Stimulated activated naive B cell treated with anti-CD40 and anti-IgM and Interleukin-4, amounts not matched to agents 10 μg/mL and 1 μg/mL and 100 μg/mL, for 72 hours (primary cell): ENCODE measurements at regions not wholly inside any gene's neighbourhood (a gene's known extent, or its start where the extent isn't known, plus 50 kb on each side); places are given as distances from the start of the nearest gene placed in this dataset.
"Not testable (repeated sequence)": the region's sequence is repeated elsewhere in the genome, so short reads cannot be mapped to it uniquely, and the experiment has no call there.

Experiments used
- ATAC-seq, 2 donors: fragments of 150-1000 bp; cut with Tn5 transposase; replicated peaks; 2 replicates each; pipeline ENCODE4 v1.10.0; 2021; ENCODE audit warnings: moderate library complexity in 1 of 2
- DNase-seq: peaks from one replicate; pipeline ENCODE4 v3.0.0; 2021
- H3K27ac Mint-ChIP-seq: one replicate; pipeline ENCODE4 v1.8.0; 2022; ENCODE audit warnings: mild to moderate bottlenecking, mixed read lengths
- H3K27me3 Mint-ChIP-seq, 2 donors: one replicate each; pipeline ENCODE4 v1.8.0; 2022; ENCODE audit warnings: mixed read lengths in 2 of 2
- H3K36me3 Mint-ChIP-seq, 2 donors: one replicate each; pipeline ENCODE4 v1.8.0; 2022; ENCODE audit warnings: mixed read lengths in 2 of 2, mild to moderate bottlenecking in 1 of 2
- H3K4me1 Mint-ChIP-seq, 2 donors: one replicate each; pipeline ENCODE4 v1.8.0; 2022; ENCODE audit warnings: mixed read lengths in 2 of 2, mild to moderate bottlenecking in 1 of 2
- H3K4me3 Mint-ChIP-seq, 2 donors: one replicate each; pipeline ENCODE4 v1.8.0; 2022; ENCODE audit warnings: mild to moderate bottlenecking in 2 of 2, mixed read lengths in 2 of 2, moderate library complexity in 1 of 2
- H3K9me3 Mint-ChIP-seq, 2 donors: one replicate each; pipeline ENCODE4 v1.8.0; 2022; ENCODE audit warnings: mixed read lengths in 2 of 2, mild to moderate bottlenecking in 1 of 2

GRCh38 chr5:124612023-124612422 lies 134.4 kb downstream of the ZNF608 start:
- peaks cover 6 to 9% of the 10 kb centered on the region in 2 donors for H3K36me3 Mint-ChIP-seq
- no peak overlapping the region for H3K4me3 Mint-ChIP-seq
- ATAC-seq (no peak), DNase-seq (no peak)
- peaks cover 0 to 11% of the 10 kb centered on the region in 2 donors for H3K9me3 Mint-ChIP-seq
- no peak overlapping the region for H3K27ac Mint-ChIP-seq
- peaks cover 19 to 24% of the 10 kb centered on the region in 2 donors for H3K27me3 Mint-ChIP-seq
- H3K4me1 Mint-ChIP-seq, result peaks cover 3 to 15% of the 10 kb centered on the region in 2 donors

DNA sequence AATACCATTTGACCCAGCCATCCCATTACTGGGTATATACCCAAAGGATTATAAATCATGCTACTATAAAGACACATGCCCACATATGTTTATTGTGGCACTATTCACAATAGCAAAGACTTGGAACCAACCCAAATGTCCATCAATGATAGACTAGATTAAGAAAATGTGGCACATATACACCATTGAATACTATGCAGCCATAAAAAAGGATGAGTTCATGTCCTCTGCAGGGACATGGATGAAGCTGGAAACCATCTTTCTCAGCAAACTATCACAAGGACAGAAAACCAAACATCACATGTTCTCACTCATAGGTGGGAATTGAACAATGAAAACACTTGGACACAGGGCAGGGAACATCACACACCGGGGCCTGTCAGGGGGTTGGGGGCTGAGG lies 135.2 kb downstream of the ZNF608 start:
- not testable (repeated sequence) for H3K27ac Mint-ChIP-seq, ATAC-seq, H3K4me3 Mint-ChIP-seq, DNase-seq, H3K36me3 Mint-ChIP-seq
- Mint-ChIP-seq H3K9me3 (peaks cover 0 to 11% of the 10 kb centered on the region in 2 donors), H3K4me1 (peaks cover 3 to 15% of the 10 kb centered on the region in 2 donors), H3K27me3 (peaks cover 19 to 24% of the 10 kb centered on the region in 2 donors)

DNA sequence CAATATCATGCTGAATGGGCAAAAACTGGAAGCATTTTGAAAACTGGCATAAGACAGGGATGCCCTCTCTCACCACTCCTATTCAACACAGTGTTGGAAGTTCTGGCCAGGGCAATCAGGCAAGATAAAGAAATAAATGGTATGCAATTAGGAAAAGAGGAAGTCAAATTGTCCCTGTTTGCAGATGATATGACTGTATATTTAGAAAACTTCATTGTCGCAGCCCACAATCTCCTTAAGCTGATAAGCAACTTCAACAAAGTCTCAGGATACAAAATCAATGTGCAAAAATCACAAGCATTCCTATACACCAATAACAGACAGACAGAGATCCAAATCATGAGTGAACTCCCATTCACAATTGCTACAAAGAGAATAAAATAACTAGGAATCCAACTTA lies 136.8 kb downstream of the ZNF608 start:
- H3K4me1 Mint-ChIP-seq, result peaks cover 3 to 15% of the 10 kb centered on the region in 2 donors
- H3K27me3 Mint-ChIP-seq, result peaks cover 19 to 24% of the 10 kb centered on the region in 2 donors
- not testable (repeated sequence) for H3K4me3 Mint-ChIP-seq, H3K36me3 Mint-ChIP-seq, ATAC-seq, DNase-seq, H3K27ac Mint-ChIP-seq
- H3K9me3 Mint-ChIP-seq, result peaks cover 0 to 11% of the 10 kb centered on the region in 2 donors

- ATAC-seq, result no peak
- H3K9me3 Mint-ChIP-seq, result peaks cover 0 to 11% of the 10 kb centered on the region in 2 donors
- DNase-seq, result no peak
- peaks cover 19 to 24% of the 10 kb centered on the region in 2 donors for H3K27me3 Mint-ChIP-seq
- no peak overlapping the region for H3K4me3 Mint-ChIP-seq
- H3K36me3 Mint-ChIP-seq, result peaks cover 6 to 7% of the 10 kb centered on the region in 2 donors
- H3K4me1 Mint-ChIP-seq, result peaks cover 10 to 25% of the 10 kb centered on the region in 2 donors
- H3K27ac Mint-ChIP-seq, result no peak overlapping the region
Observed at GRCh38 chr5:124606543-124606942, 139.9 kb downstream of the ZNF608 start.

GRCh38 chr5:124606093-124606492 lies 140.3 kb downstream of the ZNF608 start:
- Mint-ChIP-seq H3K27ac (no peak overlapping the region), H3K36me3 (peaks cover 6 to 7% of the 10 kb centered on the region in 2 donors), H3K4me1 (peaks cover 10 to 25% of the 10 kb centered on the region in 2 donors), H3K27me3 (peaks cover 19 to 24% of the 10 kb centered on the region in 2 donors), H3K9me3 (peaks cover 0 to 11% of the 10 kb centered on the region in 2 donors), H3K4me3 (no peak overlapping the region)
- DNase-seq (no peak), ATAC-seq (no peak)

GRCh38 chr5:124605541-124605940 lies 140.9 kb downstream of the ZNF608 start:
- Mint-ChIP-seq H3K27ac (no peak overlapping the region), H3K4me1 (peaks cover 6 to 20% of the 10 kb centered on the region in 2 donors), H3K27me3 (peaks cover 19 to 21% of the 10 kb centered on the region in 2 donors), H3K9me3 (peaks cover 0 to 7% of the 10 kb centered on the region in 2 donors), H3K36me3 (peaks cover 6 to 7% of the 10 kb centered on the region in 2 donors), H3K4me3 (no peak overlapping the region)
- ATAC-seq (no peak), DNase-seq (no peak)

- Mint-ChIP-seq H3K9me3 (peaks cover 0 to 3% of the 10 kb centered on the region in 2 donors), H3K27me3 (peaks cover 13 to 14% of the 10 kb centered on the region in 2 donors), H3K4me1 (peaks cover 10 to 23% of the 10 kb centered on the region in 2 donors), H3K36me3 (peaks cover 3% of the 10 kb centered on the region in 2 donors), H3K27ac (no peak overlapping the region), H3K4me3 (no peak overlapping the region)
- no peak for DNase-seq
- no peak for ATAC-seq
Observed at GRCh38 chr5:124604419-124604818, 142.0 kb downstream of the ZNF608 start.

DNA sequence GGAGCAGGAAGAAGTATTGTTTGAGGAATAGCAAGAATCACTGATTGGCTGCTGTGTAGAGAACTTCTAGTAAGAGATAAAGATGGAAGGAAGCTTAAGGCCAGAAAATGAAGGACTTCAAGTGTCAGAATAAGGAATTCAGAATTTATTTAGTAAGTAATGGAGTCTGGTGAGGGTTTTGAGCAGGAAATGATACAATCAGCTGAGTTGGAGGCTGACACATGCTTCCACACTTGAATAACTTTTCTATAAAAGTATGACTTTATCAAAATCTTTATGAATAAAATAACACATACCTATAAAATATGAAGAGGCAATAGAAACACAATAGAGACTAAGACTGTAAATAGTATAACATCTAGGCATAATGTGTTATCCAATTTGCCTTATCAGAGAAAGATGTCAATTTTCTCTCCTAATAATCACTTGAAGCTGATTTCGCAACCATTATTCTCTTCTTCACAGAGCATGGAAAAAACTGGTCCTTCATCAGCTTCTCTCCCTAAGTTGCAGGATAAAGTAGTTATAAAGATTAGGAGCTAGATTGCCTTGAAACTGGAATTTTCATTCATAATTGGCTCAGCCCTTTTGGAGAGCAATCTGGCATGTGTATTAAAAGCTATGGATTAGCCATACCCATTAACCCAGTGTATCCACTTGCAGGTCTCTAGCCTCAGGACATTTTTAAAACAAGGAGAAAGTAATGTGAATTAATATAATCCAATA lies 143.4 kb downstream of the ZNF608 start:
- Mint-ChIP-seq H3K9me3 (no peaks in the 10 kb centered on the region), H3K27ac (no peak overlapping the region), H3K4me3 (no peak overlapping the region), H3K27me3 (peaks cover 3 to 6% of the 10 kb centered on the region in 2 donors), H3K36me3 (no peaks in the 10 kb centered on the region), H3K4me1 (peaks cover 10 to 27% of the 10 kb centered on the region in 2 donors)
- DNase-seq (no peak), ATAC-seq (no peak)

DNA sequence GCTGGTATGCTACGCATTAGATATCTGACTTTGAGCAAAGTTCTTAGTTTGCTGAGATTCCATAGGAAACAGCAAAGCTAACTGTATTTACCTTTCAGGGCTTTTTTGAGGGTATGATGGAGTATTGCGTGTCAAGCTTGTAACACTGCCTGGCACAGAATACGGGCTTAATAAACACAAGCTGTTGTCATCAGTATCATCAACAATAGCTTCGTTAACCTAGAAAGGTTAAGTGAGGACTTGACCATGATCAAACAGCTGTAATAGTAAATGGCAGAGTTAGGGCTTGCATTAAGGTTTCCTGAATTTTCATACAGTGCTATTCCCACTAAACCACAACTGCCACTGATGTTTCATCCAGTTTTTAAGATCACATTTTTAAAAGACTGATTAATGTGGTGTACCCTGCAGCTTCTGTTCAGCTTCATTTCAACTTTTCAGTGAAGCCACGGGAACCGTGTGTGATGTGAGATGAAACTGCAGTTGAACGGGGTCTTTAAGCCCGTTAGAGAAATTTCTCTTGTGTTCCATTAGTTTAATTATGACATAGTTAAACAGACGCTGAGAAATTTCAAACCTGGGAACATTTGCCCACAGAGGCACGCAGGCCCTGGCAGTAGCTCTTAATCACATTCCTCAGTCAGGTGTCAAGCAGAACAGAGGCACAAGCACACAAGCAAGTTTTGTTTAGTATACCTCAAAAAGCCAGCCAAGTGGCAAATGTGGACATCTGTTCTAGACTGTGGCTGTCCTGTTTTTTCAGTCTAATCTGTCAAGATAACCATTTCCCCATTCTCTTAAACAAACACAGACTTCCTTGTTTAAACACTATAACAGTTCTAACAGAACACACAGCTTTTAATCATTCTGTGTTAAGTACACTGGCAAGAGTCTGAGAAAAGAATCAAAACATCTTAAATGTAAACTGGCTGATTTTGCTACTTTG lies 147.1 kb downstream of the ZNF608 start:
- ATAC-seq (peak; percentile 86 to 89), DNase-seq (no peak)
- peak overlapping the region in 1 of 2 donors; percentile 50 for H3K4me3 Mint-ChIP-seq

GRCh38 chr5:124596595-124597421 lies 149.6 kb downstream of the ZNF608 start:
- H3K4me3 Mint-ChIP-seq, result no peak overlapping the region
- peaks cover 8 to 29% of the 10 kb centered on the region in 2 donors for H3K4me1 Mint-ChIP-seq
- H3K27me3 Mint-ChIP-seq, result peaks cover 0 to 8% of the 10 kb centered on the region in 2 donors
- peaks cover 0 to 2% of the 10 kb centered on the region in 2 donors for H3K36me3 Mint-ChIP-seq
- peak overlapping the region; percentile 59 for H3K27ac Mint-ChIP-seq
- ATAC-seq (peak; percentile 75), DNase-seq (no peak)
- no peaks in the 10 kb centered on the region for H3K9me3 Mint-ChIP-seq

More for the DNA sequence above, 147.1 kb downstream of the ZNF608 start:
- peaks cover 0 to 2% of the 10 kb centered on the region in 2 donors for H3K36me3 Mint-ChIP-seq
- H3K27ac Mint-ChIP-seq, result peak overlapping the region; percentile 59
- no peaks in the 10 kb centered on the region for H3K9me3 Mint-ChIP-seq
- H3K27me3 Mint-ChIP-seq, result peaks cover 0 to 4% of the 10 kb centered on the region in 2 donors
- H3K4me1 Mint-ChIP-seq, result peaks cover 14 to 37% of the 10 kb centered on the region in 2 donors

DNA sequence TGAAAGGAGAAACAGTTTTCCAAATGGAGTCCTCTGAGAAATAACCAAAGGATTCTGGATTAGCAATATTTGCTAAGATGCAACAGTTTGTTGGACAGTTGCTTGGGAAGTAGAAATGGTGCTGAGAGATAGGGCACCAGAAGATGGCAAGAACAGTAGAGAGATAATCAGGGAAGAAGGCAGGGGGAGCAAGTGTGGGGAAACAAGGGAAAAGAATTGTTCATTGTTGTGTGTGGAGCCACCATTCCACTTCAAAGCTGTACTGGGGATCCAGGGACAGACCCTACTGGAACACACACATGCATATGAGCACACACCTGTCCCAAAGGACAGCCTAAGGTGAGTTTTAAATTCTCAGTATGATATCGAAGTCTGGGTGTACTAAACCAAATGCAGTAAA lies 152.5 kb downstream of the ZNF608 start:
- Mint-ChIP-seq H3K4me3 (no peak overlapping the region), H3K9me3 (peaks cover 0 to 3% of the 10 kb centered on the region in 2 donors), H3K4me1 (peaks cover 4 to 11% of the 10 kb centered on the region in 2 donors), H3K27ac (no peak overlapping the region), H3K27me3 (peaks cover 0 to 12% of the 10 kb centered on the region in 2 donors), H3K36me3 (peaks cover 0 to 4% of the 10 kb centered on the region in 2 donors)
- ATAC-seq (no peak), DNase-seq (no peak)

DNA sequence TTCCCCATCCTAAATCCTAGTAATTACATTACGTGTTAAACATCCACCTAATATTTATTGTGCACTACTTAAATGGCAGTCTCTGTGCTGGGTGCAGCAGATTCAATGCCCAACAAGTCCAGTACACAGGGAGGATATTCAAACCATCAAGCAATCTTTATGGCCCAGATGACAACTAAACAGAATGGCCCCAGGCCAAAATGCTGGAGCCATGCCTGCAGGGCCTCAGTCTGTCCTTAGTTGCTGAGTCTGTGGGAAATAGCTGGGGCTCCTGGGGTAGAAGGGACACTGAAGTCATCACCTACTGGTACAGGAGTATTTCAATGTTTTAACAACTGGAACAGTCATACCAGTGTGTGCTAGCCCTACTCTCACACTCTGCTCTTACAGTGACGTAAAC lies 153.5 kb downstream of the ZNF608 start:
- Mint-ChIP-seq H3K27ac (no peak overlapping the region), H3K4me1 (peaks cover 4 to 10% of the 10 kb centered on the region in 2 donors), H3K9me3 (peaks cover 0 to 3% of the 10 kb centered on the region in 2 donors), H3K36me3 (peaks cover 0 to 4% of the 10 kb centered on the region in 2 donors), H3K4me3 (no peak overlapping the region), H3K27me3 (peaks cover 0 to 12% of the 10 kb centered on the region in 2 donors)
- no peak for DNase-seq
- no peak for ATAC-seq

- H3K27me3 Mint-ChIP-seq, result peaks cover 0 to 8% of the 10 kb centered on the region in 2 donors
- DNase-seq (no peak), ATAC-seq (no peak)
- peaks cover under 1 to 2% of the 10 kb centered on the region in 2 donors for H3K36me3 Mint-ChIP-seq
- H3K4me1 Mint-ChIP-seq, result peaks cover under 1 to 1% of the 10 kb centered on the region in 2 donors
- no peak overlapping the region for H3K27ac Mint-ChIP-seq
- H3K4me3 Mint-ChIP-seq, result no peak overlapping the region
- H3K9me3 Mint-ChIP-seq, result peaks cover 0 to 3% of the 10 kb centered on the region in 2 donors
Observed at GRCh38 chr5:124591583-124591982, 154.9 kb downstream of the ZNF608 start.
